Cardiac fibroblast (primary cell): ENCODE measurements at regions not wholly inside any gene's neighbourhood (a gene's known extent, or its start where the extent isn't known, plus 50 kb on each side); places are given as distances from the start of the nearest gene placed in this dataset.

Experiments
- DNase-seq, 2 donors: peaks; one replicate each; pipeline versions ENCODE4 v3.0.0 to v3.0.0-alpha.2; 2010; ENCODE audit warnings: low read depth in 2 of 2
- H3K4me3 ChIP-seq, 2 donors: replicated peaks in 1 of 2; 1 replicate in 1 of 2; 2 replicates in 1 of 2; pipeline ENCODE4 v1.5.1; 2011; ENCODE audit warnings: low read depth in 2 of 2, low read length in 2 of 2, mild to moderate bottlenecking in 2 of 2, moderate library complexity in 1 of 2
- TF ChIP-seq, protein P1 (sequence below): IDR thresholded peaks from one replicate; pipeline ENCODE4 v1.5.1; 2011; ENCODE audit warnings: low read depth, mild to moderate bottlenecking, low read length, inconsistent platforms

DNA sequence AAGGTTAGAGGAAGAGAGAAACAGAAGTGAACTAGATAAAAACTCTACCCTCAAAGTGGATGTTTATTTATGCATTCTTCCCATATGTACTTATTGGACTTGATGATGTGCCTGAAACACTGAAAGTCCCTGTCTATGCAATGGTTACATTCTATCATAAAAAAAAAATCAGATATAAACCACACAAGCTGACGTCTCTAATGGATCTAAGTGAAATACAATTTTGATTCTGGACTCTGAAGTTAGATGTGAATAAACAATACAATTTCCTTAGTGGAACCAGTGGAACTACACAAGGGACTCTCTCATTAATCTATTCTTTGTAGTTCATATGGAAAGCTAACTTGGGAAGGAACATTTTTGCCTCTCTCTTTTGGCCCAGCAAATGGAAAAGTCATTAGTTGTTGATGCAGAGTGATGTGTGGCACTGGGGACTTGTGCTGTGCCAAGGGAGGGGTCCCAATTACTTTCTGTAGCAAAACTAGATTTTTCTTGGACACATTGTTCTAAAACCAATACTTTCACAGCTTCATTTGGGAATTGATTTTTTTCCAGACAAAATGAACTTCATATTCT, 376.8 kb downstream of the TRIB2 start:
- no peak for DNase-seq
- no peak overlapping the region for H3K4me3 ChIP-seq
- TF ChIP-seq, protein P1, sequence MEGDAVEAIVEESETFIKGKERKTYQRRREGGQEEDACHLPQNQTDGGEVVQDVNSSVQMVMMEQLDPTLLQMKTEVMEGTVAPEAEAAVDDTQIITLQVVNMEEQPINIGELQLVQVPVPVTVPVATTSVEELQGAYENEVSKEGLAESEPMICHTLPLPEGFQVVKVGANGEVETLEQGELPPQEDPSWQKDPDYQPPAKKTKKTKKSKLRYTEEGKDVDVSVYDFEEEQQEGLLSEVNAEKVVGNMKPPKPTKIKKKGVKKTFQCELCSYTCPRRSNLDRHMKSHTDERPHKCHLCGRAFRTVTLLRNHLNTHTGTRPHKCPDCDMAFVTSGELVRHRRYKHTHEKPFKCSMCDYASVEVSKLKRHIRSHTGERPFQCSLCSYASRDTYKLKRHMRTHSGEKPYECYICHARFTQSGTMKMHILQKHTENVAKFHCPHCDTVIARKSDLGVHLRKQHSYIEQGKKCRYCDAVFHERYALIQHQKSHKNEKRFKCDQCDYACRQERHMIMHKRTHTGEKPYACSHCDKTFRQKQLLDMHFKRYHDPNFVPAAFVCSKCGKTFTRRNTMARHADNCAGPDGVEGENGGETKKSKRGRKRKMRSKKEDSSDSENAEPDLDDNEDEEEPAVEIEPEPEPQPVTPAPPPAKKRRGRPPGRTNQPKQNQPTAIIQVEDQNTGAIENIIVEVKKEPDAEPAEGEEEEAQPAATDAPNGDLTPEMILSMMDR, result no peak

DNA sequence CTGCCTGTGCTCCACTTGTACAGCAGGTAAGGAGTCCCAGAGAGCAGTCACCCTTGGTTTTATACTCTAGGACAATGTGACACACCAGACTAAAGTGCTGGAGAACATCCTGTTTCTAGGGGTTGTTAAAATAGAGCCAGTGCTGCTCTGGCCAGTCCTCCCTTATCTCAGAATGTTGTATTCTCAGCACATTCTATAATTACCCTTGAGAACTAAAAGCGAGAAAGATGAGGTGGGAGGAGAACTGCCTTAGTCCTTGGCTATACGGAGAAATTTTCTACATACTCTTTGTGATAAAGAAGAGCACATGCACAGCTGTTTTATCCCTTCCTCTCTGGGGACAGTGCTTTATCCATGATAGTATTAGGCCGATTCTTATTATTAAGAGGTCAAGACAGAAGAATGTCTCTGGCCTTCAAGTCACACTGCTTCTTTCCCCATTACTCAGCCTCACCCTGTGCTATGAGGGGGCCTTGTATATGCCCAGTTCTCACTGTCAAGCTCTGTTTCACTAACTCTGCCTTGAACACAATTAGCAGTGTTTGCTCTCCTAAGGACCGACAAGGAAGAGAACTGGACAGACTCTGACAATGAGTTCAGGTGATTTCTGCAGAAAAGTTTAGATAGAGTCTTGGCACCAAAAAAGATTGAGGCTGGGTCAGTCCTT, 385.8 kb downstream of the TRIB2 start:
- H3K4me3 ChIP-seq, result no peak overlapping the region
- TF ChIP-seq, protein P1, result no peak
- DNase-seq, result no peak

DNA sequence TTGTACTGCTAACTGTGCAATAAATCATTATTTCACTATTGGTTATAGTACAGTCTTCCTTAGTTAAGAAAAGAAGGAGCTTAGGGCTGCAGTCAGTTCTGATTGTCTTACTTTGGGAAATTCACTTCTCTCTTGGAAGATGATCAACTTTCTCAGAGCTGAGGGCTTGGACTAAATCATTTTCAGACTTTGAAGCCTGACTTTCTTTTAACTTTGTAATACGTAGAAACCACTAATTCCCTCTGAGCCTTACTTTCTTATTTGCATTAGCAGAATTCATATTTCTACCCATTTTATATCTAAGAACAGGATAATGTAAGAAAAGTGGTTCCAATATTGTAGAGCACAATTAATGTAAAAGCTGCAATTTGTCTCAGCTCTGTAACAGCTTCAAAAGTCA, 386.4 kb downstream of the TRIB2 start:
- no peak overlapping the region for H3K4me3 ChIP-seq
- TF ChIP-seq, protein P1, result no peak
- DNase-seq, result no peak

DNA sequence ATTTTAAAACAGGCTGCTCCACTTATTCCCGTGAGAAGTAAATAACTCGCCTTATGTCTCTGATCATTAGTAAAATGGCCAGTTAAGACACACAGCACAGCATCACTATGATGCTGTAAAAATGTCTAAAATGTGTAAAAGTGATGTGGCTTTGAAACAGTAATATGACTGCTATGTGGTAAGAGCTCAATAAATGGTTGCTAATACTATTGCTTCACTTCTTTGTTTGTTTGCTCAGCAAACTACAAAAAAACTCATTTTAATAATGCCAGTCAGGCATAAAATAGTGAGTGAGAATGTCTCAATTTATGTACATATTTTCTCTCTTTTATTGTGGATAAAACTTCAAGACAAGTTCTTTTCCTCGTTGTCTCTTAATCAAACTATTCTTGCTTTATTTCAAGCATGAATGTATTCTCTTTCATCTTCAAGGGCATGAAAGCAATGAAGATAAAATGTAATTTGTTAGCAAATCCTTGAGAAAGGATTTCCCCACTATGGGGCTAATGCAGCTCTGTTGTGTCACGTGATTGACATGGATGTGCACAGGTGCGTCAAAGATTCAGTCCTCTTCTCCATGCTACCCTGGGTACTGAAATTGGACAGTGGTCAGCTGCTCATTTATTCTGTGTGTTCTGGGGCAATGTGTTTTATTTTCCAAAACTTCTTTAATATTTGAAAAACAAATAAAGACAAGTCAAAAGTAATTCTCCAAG, 387.2 kb downstream of the TRIB2 start:
- H3K4me3 ChIP-seq, result no peak overlapping the region
- TF ChIP-seq, protein P1, result no peak
- DNase-seq, result no peak

DNA sequence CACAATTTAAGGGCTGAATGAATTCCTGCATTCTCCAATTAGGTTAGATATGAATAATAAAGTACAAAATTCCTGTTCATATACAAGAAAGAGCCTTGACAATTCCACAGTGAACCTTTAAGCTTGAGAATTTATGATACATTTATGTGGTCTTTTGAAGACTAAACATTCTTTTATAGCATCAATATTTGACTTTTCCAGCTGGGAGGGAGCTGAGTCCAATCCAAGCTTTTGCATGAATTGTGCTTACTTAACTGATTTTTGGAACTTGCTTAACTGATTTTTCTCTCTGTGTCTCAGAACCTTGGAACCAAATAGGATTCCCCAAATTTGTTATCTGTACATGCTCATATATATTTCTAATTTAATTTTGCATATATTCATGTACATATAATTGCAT, 388.0 kb downstream of the TRIB2 start:
- TF ChIP-seq, protein P1, result no peak
- no peak for DNase-seq
- H3K4me3 ChIP-seq, result no peak overlapping the region

DNA sequence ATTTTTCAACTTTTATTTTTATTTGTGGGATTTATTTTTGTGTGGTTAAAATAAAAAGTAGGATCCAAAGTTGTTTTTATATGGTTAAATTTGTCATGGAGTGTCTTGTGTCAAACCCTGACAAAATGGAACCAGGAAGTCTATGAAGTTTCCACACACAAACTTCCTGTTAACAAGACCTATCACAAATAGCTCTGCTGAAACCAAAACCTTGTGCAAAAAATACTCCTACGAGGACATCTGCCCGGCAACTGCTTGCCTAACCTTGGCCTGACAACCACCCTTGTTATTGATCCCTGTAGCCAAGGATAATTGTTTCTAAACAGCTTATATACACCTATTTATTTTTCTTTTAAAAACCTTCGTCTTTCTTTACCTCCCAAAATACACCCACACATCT, 389.6 kb downstream of the TRIB2 start:
- DNase-seq, result no peak
- TF ChIP-seq, protein P1, result no peak
- H3K4me3 ChIP-seq, result no peak overlapping the region
